ENCODE measurements at regions not wholly inside any gene's neighbourhood (a gene's known extent, or its start where the extent isn't known, plus 50 kb on each side); places are given as distances from the start of the nearest gene placed in this dataset.
"Not testable (repeated sequence)": the region's sequence is repeated elsewhere in the genome, so short reads cannot be mapped to it uniquely, and the experiment has no call there.

DNA sequence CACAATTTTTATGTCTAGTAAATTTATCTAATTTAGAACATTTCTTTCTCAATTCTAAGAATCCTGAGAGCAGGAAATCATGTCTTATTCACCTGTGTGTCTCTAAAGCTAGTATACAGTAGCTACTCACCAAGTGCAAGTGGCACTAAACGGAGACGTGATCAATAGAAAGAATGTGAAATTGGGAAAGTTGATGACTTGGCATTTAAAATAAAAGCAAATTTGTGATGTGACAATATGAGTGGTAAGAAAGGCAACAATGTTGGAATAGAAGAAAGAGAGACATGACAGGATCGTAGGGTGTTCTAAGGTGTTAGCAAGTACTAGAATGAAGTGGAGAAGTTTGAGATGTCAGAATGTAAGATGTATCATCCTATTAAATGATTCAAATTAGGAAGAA, 725.9 kb downstream of the BCKDHB start:
- intact Hi-C loops (cut with DNase I; ENCODE audit: low total_unique reads) (no loop called here), in situ Hi-C loops (cut with MboI; ENCODE audit: low sequenced_read_pairs in 4 of 4) (no loop called here)
- ATAC-seq (no peak), DNase-seq (no peak)
- TF ChIP-seq POLR2A (IDR thresholded peaks at IDR 0.05) = no peak
- Histone ChIP-seq H3K27me3 (no peaks in the 10 kb centered on the region), H3K4me1 (no peaks in the 10 kb centered on the region), H3K4me3 (no peak overlapping the region), H3K9me3 (no peaks in the 10 kb centered on the region), H3K27ac (no peak overlapping the region), H3K36me3 (no peaks in the 10 kb centered on the region)

DNA sequence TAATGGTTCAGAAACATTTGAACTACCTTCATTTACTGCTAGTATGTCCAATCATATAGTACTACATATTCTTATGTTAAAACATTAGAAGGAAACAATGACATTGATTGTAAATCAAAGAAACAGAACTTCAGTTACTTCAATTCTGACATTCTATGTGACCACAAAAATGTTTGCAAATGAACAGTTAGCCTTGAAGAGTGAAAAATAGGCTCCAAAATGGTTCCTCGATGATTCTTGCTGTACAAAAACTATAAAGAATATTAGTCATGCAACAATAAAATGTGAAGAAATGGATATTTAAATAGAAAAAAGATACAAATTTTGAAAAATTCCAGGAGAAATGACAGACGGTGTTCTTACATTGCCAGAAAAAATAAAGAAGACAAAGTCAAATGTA, 686.9 kb downstream of the BCKDHB start:
- intact Hi-C loops (cut with DNase I; ENCODE audit: low total_unique reads) (no loop called here), in situ Hi-C loops (cut with MboI; ENCODE audit: low sequenced_read_pairs in 4 of 4) (no loop called here)
- H3K4me3 ChIP-seq = no peak overlapping the region
- no peaks in the 10 kb centered on the region for H3K4me1 ChIP-seq
- no peaks in the 10 kb centered on the region for H3K27me3 ChIP-seq
- H3K36me3 ChIP-seq = no peaks in the 10 kb centered on the region
- no peak overlapping the region for H3K27ac ChIP-seq
- DNase-seq (no peak), ATAC-seq (no peak)
- no peak for TF ChIP-seq POLR2A (IDR thresholded peaks at IDR 0.05)
- TF ChIP-seq, protein P1, sequence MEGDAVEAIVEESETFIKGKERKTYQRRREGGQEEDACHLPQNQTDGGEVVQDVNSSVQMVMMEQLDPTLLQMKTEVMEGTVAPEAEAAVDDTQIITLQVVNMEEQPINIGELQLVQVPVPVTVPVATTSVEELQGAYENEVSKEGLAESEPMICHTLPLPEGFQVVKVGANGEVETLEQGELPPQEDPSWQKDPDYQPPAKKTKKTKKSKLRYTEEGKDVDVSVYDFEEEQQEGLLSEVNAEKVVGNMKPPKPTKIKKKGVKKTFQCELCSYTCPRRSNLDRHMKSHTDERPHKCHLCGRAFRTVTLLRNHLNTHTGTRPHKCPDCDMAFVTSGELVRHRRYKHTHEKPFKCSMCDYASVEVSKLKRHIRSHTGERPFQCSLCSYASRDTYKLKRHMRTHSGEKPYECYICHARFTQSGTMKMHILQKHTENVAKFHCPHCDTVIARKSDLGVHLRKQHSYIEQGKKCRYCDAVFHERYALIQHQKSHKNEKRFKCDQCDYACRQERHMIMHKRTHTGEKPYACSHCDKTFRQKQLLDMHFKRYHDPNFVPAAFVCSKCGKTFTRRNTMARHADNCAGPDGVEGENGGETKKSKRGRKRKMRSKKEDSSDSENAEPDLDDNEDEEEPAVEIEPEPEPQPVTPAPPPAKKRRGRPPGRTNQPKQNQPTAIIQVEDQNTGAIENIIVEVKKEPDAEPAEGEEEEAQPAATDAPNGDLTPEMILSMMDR (IDR thresholded peaks at IDR 0.05 in 4 of 5, conservative IDR thresholded peaks at IDR 0.05 in 1 of 5) = no peak
- no peaks in the 10 kb centered on the region for H3K9me3 ChIP-seq

DNA sequence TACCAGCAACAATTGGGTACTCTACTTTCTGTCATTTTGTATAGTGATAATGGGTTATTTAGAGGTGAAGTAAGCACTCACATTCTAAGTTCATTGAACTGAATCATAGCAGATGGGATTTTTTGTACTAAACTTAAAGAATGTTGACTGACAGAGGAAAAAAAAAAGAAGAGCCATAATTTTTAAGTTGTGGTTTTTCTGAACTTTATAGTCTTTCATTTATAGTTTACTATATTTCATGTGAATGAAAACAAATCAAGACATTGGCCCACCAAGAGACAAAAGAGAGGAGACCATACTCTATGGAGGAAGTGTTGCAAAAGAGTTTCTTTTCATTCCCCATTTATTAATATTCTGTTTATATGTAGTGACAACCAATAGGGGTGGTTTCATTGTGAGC, 685.7 kb downstream of the BCKDHB start:
- intact Hi-C loops (cut with DNase I; ENCODE audit: low total_unique reads) (no loop called here), in situ Hi-C loops (cut with MboI; ENCODE audit: low sequenced_read_pairs in 4 of 4) (no loop called here)
- Histone ChIP-seq H3K9me3 (no peaks in the 10 kb centered on the region), H3K27ac (no peak overlapping the region), H3K27me3 (no peaks in the 10 kb centered on the region), H3K4me3 (no peak overlapping the region), H3K4me1 (no peaks in the 10 kb centered on the region), H3K36me3 (no peaks in the 10 kb centered on the region)
- TF ChIP-seq, protein P1 (IDR thresholded peaks at IDR 0.05 in 4 of 5, conservative IDR thresholded peaks at IDR 0.05 in 1 of 5) = no peak
- TF ChIP-seq POLR2A (IDR thresholded peaks at IDR 0.05) = no peak
- DNase-seq (no peak), ATAC-seq (no peak)

DNA sequence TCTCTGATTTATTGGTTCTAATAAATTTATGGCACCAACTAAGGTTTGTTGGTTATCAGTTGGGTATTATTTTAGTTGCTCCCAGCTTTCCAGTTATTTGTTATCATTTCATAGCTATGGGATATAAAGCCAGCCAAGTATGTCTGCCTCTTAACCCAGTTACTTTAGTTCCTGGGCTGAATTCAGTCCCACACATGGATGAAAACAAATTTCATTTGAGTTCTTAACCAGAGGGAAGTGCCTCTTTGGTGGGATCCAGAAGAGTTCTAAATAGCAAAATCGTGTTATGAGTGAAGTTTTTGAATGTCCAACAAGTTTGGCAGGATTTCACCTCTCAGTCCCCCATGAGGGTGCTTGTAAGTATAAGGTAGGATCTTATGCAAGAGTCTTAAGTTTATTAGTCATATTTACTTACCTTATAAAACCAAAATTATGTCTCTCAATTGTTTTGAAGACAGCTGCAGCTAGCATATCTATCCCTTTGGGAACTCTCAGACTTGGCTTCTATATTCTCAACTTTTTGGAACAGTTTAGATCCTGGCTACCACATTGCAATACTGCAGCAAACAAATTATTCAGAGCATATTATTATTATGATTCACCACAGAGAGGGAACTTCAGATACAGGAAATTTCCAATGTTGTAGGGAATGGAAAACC, 683.6 kb downstream of the BCKDHB start:
- H3K4me1 ChIP-seq = no peaks in the 10 kb centered on the region
- H3K27me3 ChIP-seq = no peaks in the 10 kb centered on the region
- peak in 1 of 2 donors; percentile 14 for DNase-seq
- no peak overlapping the region for H3K4me3 ChIP-seq
- H3K9me3 ChIP-seq = no peaks in the 10 kb centered on the region
- peak; percentile 80 to 83 for ATAC-seq
- TF ChIP-seq POLR2A (IDR thresholded peaks at IDR 0.05) = no peak
- TF ChIP-seq, protein P1 (IDR thresholded peaks at IDR 0.05 in 4 of 5, conservative IDR thresholded peaks at IDR 0.05 in 1 of 5) = no peak
- H3K36me3 ChIP-seq = no peaks in the 10 kb centered on the region
- intact Hi-C loops (cut with DNase I; ENCODE audit: low total_unique reads) (no loop called here), in situ Hi-C loops (cut with MboI; ENCODE audit: low sequenced_read_pairs in 4 of 4) (no loop called here)
- H3K27ac ChIP-seq = peak overlapping the region in 2 of 4 donors; percentile 35 to 43

DNA sequence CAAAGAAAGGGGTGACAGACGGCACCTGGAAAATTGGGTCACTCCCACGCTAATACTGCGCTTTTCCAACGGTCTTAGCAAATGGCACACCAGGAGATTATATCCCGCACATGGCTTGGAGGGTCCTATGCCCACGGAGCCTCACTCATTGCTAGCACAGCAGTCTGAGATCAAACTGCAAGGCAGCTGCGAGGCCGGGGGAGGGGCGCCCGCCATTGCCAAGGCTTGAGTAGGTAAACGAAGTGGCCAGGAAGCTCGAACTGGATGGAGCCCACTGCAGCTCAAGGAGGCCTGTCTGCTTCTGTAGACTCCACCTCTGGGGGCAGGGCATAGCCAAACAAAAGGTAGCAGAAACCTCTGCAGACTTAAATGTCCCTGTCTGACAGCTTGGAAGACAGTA, 676.8 kb downstream of the BCKDHB start:
- H3K36me3 ChIP-seq; H3K4me3 ChIP-seq; H3K27me3 ChIP-seq; H3K9me3 ChIP-seq; ATAC-seq; H3K27ac ChIP-seq; H3K4me1 ChIP-seq; in situ Hi-C loops (cut with MboI; ENCODE audit: low sequenced_read_pairs in 4 of 4); intact Hi-C loops (cut with DNase I; ENCODE audit: low total_unique reads); DNase-seq: not testable (repeated sequence)

DNA sequence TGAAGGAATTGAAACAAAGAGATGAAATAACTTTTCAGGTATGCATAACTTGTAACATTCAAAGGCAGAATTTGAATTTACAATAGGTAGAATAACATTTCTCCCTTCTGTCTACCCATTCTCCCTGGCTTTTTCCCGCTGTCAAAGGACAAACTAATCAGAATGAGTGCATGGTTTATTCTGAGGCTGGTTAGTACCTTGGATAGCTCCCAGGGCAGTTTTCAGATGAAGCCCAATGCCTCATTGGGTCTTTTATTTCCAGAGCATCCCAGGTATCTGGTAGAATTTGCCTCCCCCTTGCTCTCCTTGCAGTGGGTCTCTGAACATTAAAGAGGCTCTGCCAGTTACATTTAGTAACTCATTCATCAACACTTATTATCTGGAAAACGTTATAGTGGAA, 665.5 kb downstream of the BCKDHB start:
- DNase-seq = no peak
- Histone ChIP-seq H3K36me3 (no peaks in the 10 kb centered on the region), H3K9me3 (no peaks in the 10 kb centered on the region), H3K27ac (no peak overlapping the region), H3K4me1 (no peaks in the 10 kb centered on the region), H3K27me3 (no peaks in the 10 kb centered on the region), H3K4me3 (no peak overlapping the region)
- ATAC-seq = no peak
- intact Hi-C loops (cut with DNase I; ENCODE audit: low total_unique reads) = no loop called here
- TF ChIP-seq POLR2A (IDR thresholded peaks at IDR 0.05) = no peak
- TF ChIP-seq, protein P1 (IDR thresholded peaks at IDR 0.05 in 4 of 5, conservative IDR thresholded peaks at IDR 0.05 in 1 of 5) = no peak
- in situ Hi-C loops (cut with MboI; ENCODE audit: low sequenced_read_pairs in 4 of 4) = no loop called here

All from gastrocnemius medialis (tissue), 4 donors.